Choroid plexus epithelial cell (primary cell): ENCODE measurements at regions not wholly inside any gene's neighbourhood (a gene's known extent, or its start where the extent isn't known, plus 50 kb on each side); places are given as distances from the start of the nearest gene placed in this dataset.

Experiments
- DNase-seq: peaks from one replicate; pipeline ENCODE4 v3.0.0-alpha.2; 2010; ENCODE audit warnings: low read depth
- H3K4me3 ChIP-seq: 2 replicates; pipeline ENCODE4 v1.5.1; 2011; ENCODE audit warnings: low read depth, mild to moderate bottlenecking, control low read depth, low read length, moderate library complexity
- TF ChIP-seq, protein P1 (sequence below): conservative IDR thresholded peaks from 2 replicates; pipeline ENCODE4 v1.5.1; 2011; ENCODE audit warnings: low read depth, mild to moderate bottlenecking, control low read depth, inconsistent platforms, low read length, moderate library complexity

DNA sequence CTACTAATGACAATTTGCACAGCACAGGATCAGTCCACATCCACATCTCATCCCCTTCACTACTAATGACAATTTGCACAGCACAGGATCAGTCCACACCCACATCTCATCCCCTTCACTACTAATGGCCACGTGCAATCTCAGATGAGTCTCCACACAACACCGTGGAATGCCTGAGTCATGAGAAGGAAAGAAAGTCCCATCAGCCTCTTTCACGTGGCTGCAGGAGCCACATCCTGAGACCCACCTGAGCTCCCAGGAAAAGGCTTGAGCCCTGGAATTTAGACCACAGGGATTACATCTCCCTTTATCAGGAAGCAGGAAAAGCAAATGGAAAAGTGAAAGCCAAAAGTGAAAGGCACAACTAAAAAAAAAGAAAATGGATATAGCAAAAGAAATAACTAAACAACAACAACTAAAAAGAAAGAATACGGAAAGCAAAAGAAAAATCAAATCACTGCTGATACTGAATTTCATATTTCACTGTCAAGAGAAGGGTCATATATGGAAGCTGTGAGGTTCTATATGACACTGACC is 1300.5 kb downstream of the TMEM121 start:
- TF ChIP-seq, protein P1, sequence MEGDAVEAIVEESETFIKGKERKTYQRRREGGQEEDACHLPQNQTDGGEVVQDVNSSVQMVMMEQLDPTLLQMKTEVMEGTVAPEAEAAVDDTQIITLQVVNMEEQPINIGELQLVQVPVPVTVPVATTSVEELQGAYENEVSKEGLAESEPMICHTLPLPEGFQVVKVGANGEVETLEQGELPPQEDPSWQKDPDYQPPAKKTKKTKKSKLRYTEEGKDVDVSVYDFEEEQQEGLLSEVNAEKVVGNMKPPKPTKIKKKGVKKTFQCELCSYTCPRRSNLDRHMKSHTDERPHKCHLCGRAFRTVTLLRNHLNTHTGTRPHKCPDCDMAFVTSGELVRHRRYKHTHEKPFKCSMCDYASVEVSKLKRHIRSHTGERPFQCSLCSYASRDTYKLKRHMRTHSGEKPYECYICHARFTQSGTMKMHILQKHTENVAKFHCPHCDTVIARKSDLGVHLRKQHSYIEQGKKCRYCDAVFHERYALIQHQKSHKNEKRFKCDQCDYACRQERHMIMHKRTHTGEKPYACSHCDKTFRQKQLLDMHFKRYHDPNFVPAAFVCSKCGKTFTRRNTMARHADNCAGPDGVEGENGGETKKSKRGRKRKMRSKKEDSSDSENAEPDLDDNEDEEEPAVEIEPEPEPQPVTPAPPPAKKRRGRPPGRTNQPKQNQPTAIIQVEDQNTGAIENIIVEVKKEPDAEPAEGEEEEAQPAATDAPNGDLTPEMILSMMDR, result no peak
- H3K4me3 ChIP-seq, result no peak overlapping the region
- no peak for DNase-seq

DNA sequence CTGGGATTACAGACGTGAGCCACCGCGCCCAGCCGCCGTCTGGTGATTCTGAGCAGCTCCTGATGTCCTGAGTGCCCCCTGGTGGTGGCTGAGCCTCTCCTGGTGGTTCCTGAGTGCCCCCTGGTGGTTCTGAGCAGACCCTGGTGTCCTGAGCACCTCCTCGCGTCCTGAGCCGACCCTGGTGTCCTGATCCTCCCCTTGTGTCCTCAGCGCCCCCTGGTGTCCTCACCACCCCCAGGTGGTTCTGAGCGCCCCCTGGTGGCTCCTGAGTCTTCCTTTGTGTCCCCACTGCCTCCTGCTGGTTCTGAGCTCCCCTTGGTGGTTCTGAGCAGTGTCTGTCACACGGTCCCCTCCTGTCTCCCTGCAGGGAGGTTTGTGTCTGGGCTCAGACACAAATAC is 1304.9 kb downstream of the TMEM121 start:
- H3K4me3 ChIP-seq, result no peak overlapping the region
- peak; percentile 0 for DNase-seq
- TF ChIP-seq, protein P1, result peak; percentile 23

DNA sequence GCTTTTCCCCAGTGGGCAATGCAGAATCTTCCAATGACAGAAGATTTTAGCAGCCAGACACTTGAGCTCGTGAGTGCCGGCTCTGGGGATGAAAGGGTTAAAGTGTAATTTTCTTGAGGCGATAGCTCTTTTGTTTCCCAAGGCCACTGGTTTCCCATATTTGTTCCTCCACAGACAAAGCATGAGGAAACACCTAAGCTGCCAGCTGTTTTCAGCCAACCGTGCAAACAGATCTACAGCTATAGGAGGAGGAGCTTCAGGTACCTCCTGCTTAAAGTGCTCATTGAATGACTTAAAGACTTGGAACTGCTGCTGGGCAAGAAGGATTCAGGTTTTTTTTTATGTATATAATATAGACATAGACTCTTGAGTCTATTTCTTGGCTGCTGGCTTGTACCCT is 1311.5 kb downstream of the TMEM121 start:
- H3K4me3 ChIP-seq, result no peak overlapping the region
- DNase-seq, result no peak
- TF ChIP-seq, protein P1, result no peak

DNA sequence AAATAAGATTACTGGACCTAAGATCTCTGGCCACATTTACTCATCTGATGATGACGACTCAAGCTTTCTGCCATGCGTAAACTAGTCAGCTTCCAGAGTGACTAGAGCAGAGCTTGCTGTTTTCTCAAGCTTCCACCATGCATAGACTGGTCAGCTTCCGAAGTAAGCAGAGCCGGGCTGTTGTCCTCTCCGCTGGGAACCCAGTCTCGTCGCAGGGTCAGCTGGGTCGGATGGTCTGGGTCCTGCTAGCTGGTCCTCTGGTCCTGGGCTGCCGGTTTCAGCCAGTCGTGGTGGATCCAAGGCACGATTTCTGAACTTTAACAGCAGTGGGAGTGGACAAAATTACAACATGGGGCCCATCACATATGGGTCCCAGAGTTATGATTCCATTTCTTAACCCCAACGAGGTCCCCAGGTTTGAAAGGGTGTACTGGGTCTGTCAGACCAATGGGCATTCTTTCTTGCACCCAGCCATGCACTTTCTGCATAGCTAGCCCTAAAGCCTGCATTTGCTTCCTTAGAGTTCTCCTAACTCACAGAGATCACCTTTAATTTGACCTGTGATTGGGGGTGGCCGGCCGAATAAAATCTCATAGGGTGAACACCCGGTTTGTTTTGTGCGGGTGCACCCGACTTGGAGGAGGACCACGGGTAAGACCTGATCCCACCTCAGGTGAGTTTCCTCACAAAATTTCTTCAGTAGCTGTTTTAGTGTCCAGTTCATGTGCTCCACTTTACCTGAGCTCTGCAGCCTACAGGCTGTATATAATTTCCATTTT is 1312.8 kb downstream of the TMEM121 start:
- no peak overlapping the region for H3K4me3 ChIP-seq
- DNase-seq, result no peak
- TF ChIP-seq, protein P1, result no peak

DNA sequence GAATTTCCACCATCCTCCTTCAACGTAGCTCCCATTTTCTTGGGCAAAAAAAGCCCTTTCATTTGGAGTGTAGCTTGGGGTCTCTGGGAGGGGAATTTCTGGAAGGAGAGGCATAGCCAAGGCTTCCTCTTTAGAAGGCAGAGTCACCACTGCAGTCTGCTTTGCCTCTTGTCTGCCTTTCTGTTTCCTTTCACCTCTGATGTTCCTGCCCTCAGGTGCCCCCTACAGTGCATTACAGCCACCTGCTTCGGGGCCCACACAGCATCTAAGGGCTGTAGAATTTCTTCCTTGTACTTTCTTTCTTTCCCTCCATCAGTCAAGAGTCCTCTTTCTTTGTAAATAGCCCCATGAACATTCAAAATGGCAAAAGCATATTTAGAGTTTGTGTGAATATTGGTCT is 1313.9 kb downstream of the TMEM121 start:
- TF ChIP-seq, protein P1, result no peak
- H3K4me3 ChIP-seq, result no peak overlapping the region
- no peak for DNase-seq

DNA sequence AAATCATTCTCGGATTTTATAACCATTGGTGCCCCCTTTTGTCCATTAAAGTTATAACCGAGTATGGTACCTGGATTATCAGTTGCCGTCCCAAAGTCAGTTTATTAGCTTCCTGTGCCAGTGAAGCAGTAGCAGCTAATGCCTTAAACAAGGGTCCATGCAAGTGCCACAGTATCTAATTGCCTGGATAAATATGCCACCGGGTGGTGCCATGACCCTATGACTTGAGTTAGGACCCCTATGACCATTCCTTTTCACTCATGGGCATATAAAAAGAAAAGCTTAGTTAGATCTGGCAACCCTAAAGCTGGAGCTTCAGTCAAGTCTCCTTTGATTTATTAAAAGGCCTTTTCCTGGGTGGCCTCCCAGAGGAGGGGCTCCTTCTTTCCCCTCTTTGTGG is 1314.6 kb downstream of the TMEM121 start:
- H3K4me3 ChIP-seq, result no peak overlapping the region
- no peak for DNase-seq
- TF ChIP-seq, protein P1, result no peak

DNA sequence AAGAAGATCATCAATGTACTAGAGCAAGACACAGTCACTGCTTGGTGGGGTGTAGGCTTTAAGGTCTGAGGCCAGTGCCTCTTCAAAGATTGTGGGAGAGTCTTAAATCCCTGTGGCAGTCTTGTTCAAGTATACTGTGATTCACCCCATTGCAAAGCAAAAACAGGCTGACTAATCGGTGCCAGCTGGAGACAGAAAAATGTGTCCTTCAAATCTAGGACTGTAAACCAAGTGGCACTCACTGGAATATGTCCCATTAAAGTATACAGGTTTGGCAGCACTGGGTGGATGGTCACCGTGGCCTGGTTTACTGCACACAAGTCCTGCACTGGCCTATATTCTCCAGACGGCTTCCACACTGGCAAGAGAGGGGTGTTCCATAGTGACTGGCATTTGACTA is 1315.3 kb downstream of the TMEM121 start:
- DNase-seq, result no peak
- no peak overlapping the region for H3K4me3 ChIP-seq
- TF ChIP-seq, protein P1, result no peak
